Endothelial cell of umbilical vein (primary cell): ENCODE measurements at regions not wholly inside any gene's neighbourhood (a gene's known extent, or its start where the extent isn't known, plus 50 kb on each side); places are given as distances from the start of the nearest gene placed in this dataset.

Experiments used
- BruUV-seq: library from RNA; stranded (reverse); fragments of 400-500 nt; replicated peaks from 2 replicates; lab custom pipeline; 2021; lab: Mats Ljungman, UMichigan
- CTCF ChIA-PET: fragments of 300-600, 350-600 bp; sonication (Branson Sonifier 250); formaldehyde crosslinking; loops from one replicate; lab custom pipeline; 2021; ENCODE audit warnings: antibody characterized with exemption, inconsistent platforms; lab: Charles Lee
- POLR2A ChIA-PET: fragments of 300-600, 350-600 bp; sonication (Branson Sonifier 250); formaldehyde crosslinking; loops from one replicate; lab custom pipeline; 2021; ENCODE audit warnings: antibody characterized with exemption, inconsistent platforms; lab: Charles Lee
- DNase-seq: peaks from one replicate; pipeline ENCODE4 v3.0.0-alpha.2; 2011; ENCODE audit warnings: low read depth, low spot score
- FAIRE-seq: peaks from 2 replicates; lab custom pipeline; 2011; peaks lifted over from hg19 to GRCh38; lab: Jason Lieb, UNC
- H2AFZ ChIP-seq: 2 replicates; pipeline ENCODE4 v1.6.0; 2012; ENCODE audit warnings: low read depth, low read length, control low read depth, inconsistent platforms
- H3K27ac ChIP-seq: 2 replicates; pipeline ENCODE4 v1.5.1; 2011; ENCODE audit warnings: low read depth, mild to moderate bottlenecking, control low read depth, low read length, moderate library complexity; ENCODE audit not compliant: insufficient read depth
- H3K27me3 ChIP-seq, 2 experiments: 2 replicates each; pipeline versions ENCODE4 v1.6.0 to v1.6.1; 2011; ENCODE audit warnings: low read length in 2 of 2, mixed read lengths in 1 of 2; ENCODE audit not compliant: control insufficient read depth in 2 of 2, insufficient read depth in 2 of 2
- H3K36me3 ChIP-seq, 2 experiments: 2 replicates in 1 of 2; 3 replicates in 1 of 2; pipeline ENCODE4 v1.5.1; 2011; ENCODE audit warnings: low read length in 2 of 2, mild to moderate bottlenecking in 1 of 2, moderate library complexity in 1 of 2; ENCODE audit not compliant: control insufficient read depth in 2 of 2, insufficient read depth in 2 of 2; ENCODE audit errors: extremely low read depth in 1 of 2
- H3K4me1 ChIP-seq: 3 replicates; pipeline ENCODE4 v1.5.1; 2011; ENCODE audit warnings: mild to moderate bottlenecking, low read length; ENCODE audit not compliant: control insufficient read depth, insufficient read depth; ENCODE audit errors: extremely low read depth
- H3K4me2 ChIP-seq: 2 replicates; pipeline ENCODE4 v1.6.1; 2011; ENCODE audit warnings: low read length, control low read depth, mixed read lengths; ENCODE audit not compliant: insufficient read depth
- H3K4me3 ChIP-seq, 3 experiments: fragments of 200-600 bp in 1 of 3; sonication (generic), shearing (Covaris generic) in 1 of 3; replicated peaks in 1 of 3; 2 replicates each; pipeline ENCODE4 v1.5.1; 2011 to 2016; ENCODE audit warnings: control low read depth in 3 of 3, low read length in 3 of 3, mild to moderate bottlenecking in 2 of 3, inconsistent platforms in 1 of 3, low read depth in 1 of 3, moderate library complexity in 1 of 3; ENCODE audit not compliant: insufficient read depth in 1 of 3
- H3K79me2 ChIP-seq: 2 replicates; pipeline ENCODE4 v1.6.0; 2012; ENCODE audit warnings: low read length, inconsistent platforms; ENCODE audit not compliant: control insufficient read depth, insufficient read depth
- H3K9ac ChIP-seq: replicated peaks from 2 replicates; pipeline ENCODE3; 2011; ENCODE audit warnings: low read length, control low read depth; ENCODE audit not compliant: insufficient read depth; ENCODE audit errors: extremely low read depth
- H3K9me1 ChIP-seq: replicated peaks from 3 replicates; pipeline ENCODE4 v1.6.0; 2011; ENCODE audit warnings: mild to moderate bottlenecking, low read length; ENCODE audit not compliant: control insufficient read depth, insufficient read depth; ENCODE audit errors: extremely low read depth
- H3K9me3 ChIP-seq: replicated peaks from 2 replicates; pipeline ENCODE4 v1.5.1; 2012; ENCODE audit warnings: low read length, inconsistent platforms; ENCODE audit not compliant: control insufficient read depth, insufficient read depth
- H4K20me1 ChIP-seq: replicated peaks from 2 replicates; pipeline ENCODE3; 2011; ENCODE audit warnings: mild to moderate bottlenecking, low read length; ENCODE audit not compliant: control insufficient read depth, insufficient read depth; ENCODE audit errors: extremely low read depth
- EZH2 ChIP-seq: IDR thresholded peaks from 2 replicates; pipeline ENCODE4 v1.6.1; 2012; ENCODE audit warnings: borderline replicate concordance, low read depth, mild to moderate bottlenecking, moderate library complexity, low read length, inconsistent platforms; ENCODE audit not compliant: severe bottlenecking
- FOS ChIP-seq: IDR thresholded peaks from 2 replicates; pipeline ENCODE4 v1.6.1; 2011; ENCODE audit warnings: mild to moderate bottlenecking, low read length, moderate library complexity, borderline replicate concordance; ENCODE audit not compliant: insufficient read depth
- GATA2 ChIP-seq: IDR thresholded peaks from 2 replicates; pipeline ENCODE4 v1.7.0; 2011; ENCODE audit warnings: low read depth, mild to moderate bottlenecking, moderate library complexity, mixed read lengths, low read length; ENCODE audit not compliant: insufficient read length, insufficient read depth
- JUN ChIP-seq: IDR thresholded peaks from 2 replicates; pipeline ENCODE4 v1.6.1; 2011; ENCODE audit warnings: borderline replicate concordance, low read depth; ENCODE audit not compliant: insufficient read length, insufficient read depth
- MYC ChIP-seq: IDR thresholded peaks from one replicate; pipeline ENCODE4 v1.6.1; 2011; ENCODE audit warnings: mild to moderate bottlenecking, low read depth, low read length
- POLR2A ChIP-seq: IDR thresholded peaks from 2 replicates; pipeline ENCODE4 v1.6.1; 2012; ENCODE audit warnings: low read depth, mild to moderate bottlenecking, control low read depth, low read length
- POLR2AphosphoS5 ChIP-seq: IDR thresholded peaks from 2 replicates; pipeline ENCODE4 v1.6.1; 2012; ENCODE audit warnings: low read depth, mild to moderate bottlenecking, control low read depth, low read length, moderate library complexity; ENCODE audit not compliant: insufficient read depth
- dilution Hi-C: fragments of 300-500 bp; cut with MboI; formaldehyde crosslinking; loops from one replicate; pipeline ENCODE4 v1.15.0; 2019; ENCODE audit warnings: low sequenced_read_pairs; ENCODE audit not compliant: extremely low pct_ligation_motif_present
- intact Hi-C: fragments of 100-400 bp; cut with micrococcal nuclease; formaldehyde crosslinking; loops from one replicate; pipeline ENCODE4 v1.10.0; 2022
- TF ChIP-seq, protein P1 (sequence below): IDR thresholded peaks from 2 replicates; pipeline ENCODE4 v1.6.1; 2011; ENCODE audit not compliant: insufficient read depth, insufficient read length
- TF ChIP-seq, protein P2 (sequence below), 2 donors: IDR thresholded peaks; 1 replicate in 1 of 2; 2 replicates in 1 of 2; pipeline ENCODE4 v1.5.1; 2011; ENCODE audit warnings: low read length in 2 of 2, mild to moderate bottlenecking in 2 of 2, moderate library complexity in 2 of 2, control low read depth in 1 of 2, inconsistent platforms in 1 of 2, low read depth in 1 of 2; ENCODE audit not compliant: insufficient read depth in 1 of 2; ENCODE audit errors: extremely low read depth in 1 of 2

DNA sequence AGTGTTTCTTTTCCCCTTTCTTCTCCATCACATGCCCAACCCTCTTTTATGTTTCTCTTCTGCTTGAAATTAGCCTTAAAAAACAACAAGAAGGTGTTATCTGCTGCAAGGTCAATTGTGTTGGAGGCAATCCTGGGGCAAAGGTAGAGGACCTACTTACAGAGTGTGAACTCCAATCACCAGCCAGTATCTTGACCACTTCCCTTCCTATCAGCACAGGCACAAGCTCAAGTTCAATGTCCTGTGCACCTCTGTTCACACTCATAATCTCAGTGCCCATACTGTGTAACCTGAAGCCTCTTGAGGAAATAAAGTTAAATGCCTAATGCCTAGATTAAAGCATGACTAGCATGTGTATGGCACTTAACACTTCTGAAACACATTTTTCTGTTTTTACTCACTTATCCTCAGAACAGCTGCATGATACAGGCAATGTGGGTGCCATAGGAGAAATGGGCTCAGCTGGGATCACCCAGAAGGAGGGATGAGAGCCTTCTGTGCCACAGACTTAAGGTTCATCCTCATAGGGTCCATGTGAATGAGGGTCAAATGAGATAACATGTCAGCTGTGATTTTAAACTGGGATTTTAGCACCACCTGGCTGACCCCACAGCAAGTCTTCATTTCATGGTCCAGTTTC lies 701.5 kb downstream of the BCL11A start:
- Histone ChIP-seq H3K79me2 (no peaks in the 10 kb centered on the region), H3K27me3 (no peaks in the 10 kb centered on the region), H3K9me1 (no peaks in the 10 kb centered on the region), H3K4me1 (no peaks in the 10 kb centered on the region), H4K20me1 (no peaks in the 10 kb centered on the region), H3K9me3 (peaks cover 2% of the 10 kb centered on the region), H3K27ac (no peak overlapping the region), H3K4me2 (no peak overlapping the region), H3K4me3 (no peak overlapping the region), H3K9ac (no peak overlapping the region), H3K36me3 (no peaks in the 10 kb centered on the region), H2AFZ (no peak overlapping the region)
- ChIA-PET POLR2A (no interaction called here), CTCF (no interaction called here)
- BruUV-seq: no TSS peak
- FAIRE-seq: no peak
- intact Hi-C loops: no loop called here
- TF ChIP-seq JUN (no peak), POLR2AphosphoS5 (no peak), FOS (no peak), POLR2A (no peak), EZH2 (no peak), GATA2 (no peak), MYC (no peak)
- TF ChIP-seq, protein P1, sequence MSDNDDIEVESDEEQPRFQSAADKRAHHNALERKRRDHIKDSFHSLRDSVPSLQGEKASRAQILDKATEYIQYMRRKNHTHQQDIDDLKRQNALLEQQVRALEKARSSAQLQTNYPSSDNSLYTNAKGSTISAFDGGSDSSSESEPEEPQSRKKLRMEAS: no peak
- TF ChIP-seq, protein P2, sequence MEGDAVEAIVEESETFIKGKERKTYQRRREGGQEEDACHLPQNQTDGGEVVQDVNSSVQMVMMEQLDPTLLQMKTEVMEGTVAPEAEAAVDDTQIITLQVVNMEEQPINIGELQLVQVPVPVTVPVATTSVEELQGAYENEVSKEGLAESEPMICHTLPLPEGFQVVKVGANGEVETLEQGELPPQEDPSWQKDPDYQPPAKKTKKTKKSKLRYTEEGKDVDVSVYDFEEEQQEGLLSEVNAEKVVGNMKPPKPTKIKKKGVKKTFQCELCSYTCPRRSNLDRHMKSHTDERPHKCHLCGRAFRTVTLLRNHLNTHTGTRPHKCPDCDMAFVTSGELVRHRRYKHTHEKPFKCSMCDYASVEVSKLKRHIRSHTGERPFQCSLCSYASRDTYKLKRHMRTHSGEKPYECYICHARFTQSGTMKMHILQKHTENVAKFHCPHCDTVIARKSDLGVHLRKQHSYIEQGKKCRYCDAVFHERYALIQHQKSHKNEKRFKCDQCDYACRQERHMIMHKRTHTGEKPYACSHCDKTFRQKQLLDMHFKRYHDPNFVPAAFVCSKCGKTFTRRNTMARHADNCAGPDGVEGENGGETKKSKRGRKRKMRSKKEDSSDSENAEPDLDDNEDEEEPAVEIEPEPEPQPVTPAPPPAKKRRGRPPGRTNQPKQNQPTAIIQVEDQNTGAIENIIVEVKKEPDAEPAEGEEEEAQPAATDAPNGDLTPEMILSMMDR (IDR thresholded peaks at IDR 0.05; ENCODE audit: extremely low read depth in 1 of 2, insufficient read depth in 1 of 2, low read depth in 1 of 2, low read length in 2 of 2): no peak
- dilution Hi-C loops: no loop called here
- DNase-seq: no peak
